Stomach (tissue), 4 donors: ENCODE measurements at regions not wholly inside any gene's neighbourhood (a gene's known extent, or its start where the extent isn't known, plus 50 kb on each side); places are given as distances from the start of the nearest gene placed in this dataset.

ENCODE experiments used
- CTCF ChIP-seq, 7 experiments: fragments of 450-650 bp in 4 of 7; fragments of 200-600 bp in 3 of 7; sonication (generic) in 3 of 7; IDR thresholded peaks; one replicate each; pipeline ENCODE4 v1.5.1; 2016 to 2019; ENCODE audit warnings: antibody characterized with exemption in 7 of 7, control low read depth in 2 of 7, mild to moderate bottlenecking in 1 of 7
- EP300 ChIP-seq: sonication (generic); formaldehyde crosslinking; IDR thresholded peaks from one replicate; pipeline ENCODE4 v1.6.1; 2017; ENCODE audit warnings: antibody characterized with exemption
- POLR2A ChIP-seq, 4 donors: fragments of 450-650 bp; IDR thresholded peaks; one replicate each; pipeline ENCODE4 v1.6.1; 2016; ENCODE audit warnings: antibody characterized with exemption in 4 of 4, control low read depth in 2 of 4, mild to moderate bottlenecking in 1 of 4, moderate library complexity in 1 of 4
- POLR2AphosphoS5 ChIP-seq, 3 donors: sonication (generic); formaldehyde crosslinking; IDR thresholded peaks; one replicate each; pipeline ENCODE4 v1.6.1; 2016; ENCODE audit warnings: antibody characterized with exemption in 3 of 3

GRCh38 chr4:181970366-181970765, 272.8 kb upstream of the TENM3 start:
- no peak for TF ChIP-seq CTCF (IDR thresholded peaks at IDR 0.05)
- no peak for TF ChIP-seq POLR2A (IDR thresholded peaks at IDR 0.05)
- TF ChIP-seq POLR2AphosphoS5 (IDR thresholded peaks at IDR 0.05): no peak
- no peak for TF ChIP-seq EP300
